RWPE2 (cell line): ENCODE measurements at regions not wholly inside any gene's neighbourhood (a gene's known extent, or its start where the extent isn't known, plus 50 kb on each side); places are given as distances from the start of the nearest gene placed in this dataset.

Experiments used
- ATAC-seq: fragments of 200-7000 bp; cut with Tn5 transposase; 3 replicates; pipeline ENCODE4 v1.9.1; 2021; ENCODE audit warnings: low read depth
- DNase-seq: peaks from one replicate; pipeline ENCODE4 v3.0.0-alpha.2; 2020; ENCODE audit warnings: low spot score
- H3K27ac ChIP-seq: fragments of 450-650 bp; 2 replicates; pipeline ENCODE4 v1.5.1; 2017; ENCODE audit warnings: mild to moderate bottlenecking; ENCODE audit not compliant: poor library complexity, severe bottlenecking
- H3K27me3 ChIP-seq: fragments of 250-450 bp; sonication (Bioruptor Pico); 2 replicates; pipeline ENCODE4 v1.5.1; 2021; ENCODE audit warnings: mild to moderate bottlenecking, moderate library complexity; ENCODE audit not compliant: insufficient read depth, poor library complexity, severe bottlenecking
- H3K36me3 ChIP-seq: fragments of 250-450 bp; sonication (Bioruptor Pico); 2 replicates; pipeline ENCODE4 v1.5.1; 2020; ENCODE audit warnings: low read depth, mild to moderate bottlenecking, moderate library complexity
- H3K4me1 ChIP-seq: fragments of 250-450 bp; sonication (Bioruptor Pico); 2 replicates; pipeline ENCODE4 v1.5.1; 2021; ENCODE audit warnings: mild to moderate bottlenecking, moderate library complexity; ENCODE audit not compliant: insufficient read depth, poor library complexity, severe bottlenecking
- H3K4me3 ChIP-seq: fragments of 250-450 bp; sonication (Bioruptor Pico); 2 replicates; pipeline ENCODE4 v1.5.1; 2021; ENCODE audit warnings: mild to moderate bottlenecking, moderate library complexity; ENCODE audit not compliant: severe bottlenecking
- H3K9me3 ChIP-seq: fragments of 250-450 bp; sonication (Bioruptor Pico); 2 replicates; pipeline ENCODE4 v1.5.1; 2021; ENCODE audit warnings: mild to moderate bottlenecking, moderate library complexity; ENCODE audit not compliant: severe bottlenecking
- TF ChIP-seq, protein P1 (sequence below): fragments of 450-650 bp; IDR thresholded peaks from one replicate; pipeline ENCODE4 v1.5.1; 2017; ENCODE audit warnings: mild to moderate bottlenecking, moderate library complexity; ENCODE audit not compliant: poor library complexity, severe bottlenecking

DNA sequence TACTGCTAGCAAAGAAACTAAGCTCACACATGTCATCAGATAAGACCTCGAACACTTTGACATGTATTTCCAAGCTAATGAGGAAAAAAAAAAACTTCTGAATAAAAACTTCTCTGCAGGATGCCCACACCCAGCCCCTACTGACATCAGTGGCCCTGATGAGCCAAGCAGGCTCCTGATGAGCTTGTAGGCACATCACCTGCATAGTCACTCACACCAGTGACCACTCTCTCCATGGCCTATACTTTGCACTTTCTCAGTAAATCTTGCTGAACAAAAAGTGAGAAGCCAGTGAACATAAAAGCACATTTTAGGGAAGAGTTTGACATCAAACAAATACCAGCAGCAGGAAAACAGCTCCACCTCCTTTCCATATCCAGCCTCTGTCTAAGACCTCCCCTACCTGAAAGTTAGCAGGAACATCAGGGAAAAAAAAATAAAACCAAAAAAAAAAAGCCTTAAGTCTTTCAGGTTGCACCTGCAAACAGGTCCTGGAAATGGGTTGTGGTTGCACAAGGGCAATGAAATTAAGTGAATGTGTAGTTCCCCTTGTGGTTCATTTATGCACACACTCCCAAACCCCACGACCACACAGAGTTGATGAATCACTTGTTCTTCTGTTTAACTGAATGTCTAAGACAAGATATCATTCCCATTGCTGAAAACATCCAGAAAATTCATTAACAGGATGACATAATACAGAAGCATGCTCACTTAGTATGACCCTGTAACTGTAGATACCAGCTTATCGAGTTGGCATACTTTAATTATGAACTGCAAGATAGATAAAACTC, 205.2 kb upstream of the PDE1C start:
- ATAC-seq, result no peak
- Histone ChIP-seq H3K4me1 (no peaks in the 10 kb centered on the region), H3K27me3 (peaks cover 8% of the 10 kb centered on the region), H3K36me3 (no peaks in the 10 kb centered on the region), H3K4me3 (no peak overlapping the region), H3K27ac (no peak overlapping the region), H3K9me3 (no peaks in the 10 kb centered on the region)
- TF ChIP-seq, protein P1, sequence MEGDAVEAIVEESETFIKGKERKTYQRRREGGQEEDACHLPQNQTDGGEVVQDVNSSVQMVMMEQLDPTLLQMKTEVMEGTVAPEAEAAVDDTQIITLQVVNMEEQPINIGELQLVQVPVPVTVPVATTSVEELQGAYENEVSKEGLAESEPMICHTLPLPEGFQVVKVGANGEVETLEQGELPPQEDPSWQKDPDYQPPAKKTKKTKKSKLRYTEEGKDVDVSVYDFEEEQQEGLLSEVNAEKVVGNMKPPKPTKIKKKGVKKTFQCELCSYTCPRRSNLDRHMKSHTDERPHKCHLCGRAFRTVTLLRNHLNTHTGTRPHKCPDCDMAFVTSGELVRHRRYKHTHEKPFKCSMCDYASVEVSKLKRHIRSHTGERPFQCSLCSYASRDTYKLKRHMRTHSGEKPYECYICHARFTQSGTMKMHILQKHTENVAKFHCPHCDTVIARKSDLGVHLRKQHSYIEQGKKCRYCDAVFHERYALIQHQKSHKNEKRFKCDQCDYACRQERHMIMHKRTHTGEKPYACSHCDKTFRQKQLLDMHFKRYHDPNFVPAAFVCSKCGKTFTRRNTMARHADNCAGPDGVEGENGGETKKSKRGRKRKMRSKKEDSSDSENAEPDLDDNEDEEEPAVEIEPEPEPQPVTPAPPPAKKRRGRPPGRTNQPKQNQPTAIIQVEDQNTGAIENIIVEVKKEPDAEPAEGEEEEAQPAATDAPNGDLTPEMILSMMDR, result no peak
- DNase-seq, result no peak

DNA sequence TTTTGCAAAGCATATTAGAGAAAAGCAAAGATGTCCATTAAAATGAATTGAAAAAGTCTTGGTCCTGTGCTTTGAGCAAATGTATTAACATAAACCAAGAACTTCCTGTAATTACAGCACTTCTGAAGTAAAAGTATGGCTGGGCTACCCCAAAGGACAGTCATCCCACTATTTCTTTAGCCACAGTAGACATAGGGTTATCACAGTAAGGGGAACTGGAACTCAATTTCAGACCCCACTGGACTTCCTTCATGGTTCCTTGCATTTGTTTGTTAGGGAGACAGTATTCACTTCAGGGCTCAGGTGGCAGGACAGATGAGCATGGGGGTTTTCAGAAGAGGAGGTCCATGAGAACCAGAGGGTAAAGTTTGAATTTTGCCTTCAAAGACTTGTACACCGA, 203.1 kb upstream of the PDE1C start:
- H3K27me3 ChIP-seq, result no peaks in the 10 kb centered on the region
- no peaks in the 10 kb centered on the region for H3K9me3 ChIP-seq
- no peak overlapping the region for H3K27ac ChIP-seq
- no peak overlapping the region for H3K4me3 ChIP-seq
- no peak for ATAC-seq
- H3K36me3 ChIP-seq, result no peaks in the 10 kb centered on the region
- TF ChIP-seq, protein P1, result no peak
- no peaks in the 10 kb centered on the region for H3K4me1 ChIP-seq
- DNase-seq, result no peak

DNA sequence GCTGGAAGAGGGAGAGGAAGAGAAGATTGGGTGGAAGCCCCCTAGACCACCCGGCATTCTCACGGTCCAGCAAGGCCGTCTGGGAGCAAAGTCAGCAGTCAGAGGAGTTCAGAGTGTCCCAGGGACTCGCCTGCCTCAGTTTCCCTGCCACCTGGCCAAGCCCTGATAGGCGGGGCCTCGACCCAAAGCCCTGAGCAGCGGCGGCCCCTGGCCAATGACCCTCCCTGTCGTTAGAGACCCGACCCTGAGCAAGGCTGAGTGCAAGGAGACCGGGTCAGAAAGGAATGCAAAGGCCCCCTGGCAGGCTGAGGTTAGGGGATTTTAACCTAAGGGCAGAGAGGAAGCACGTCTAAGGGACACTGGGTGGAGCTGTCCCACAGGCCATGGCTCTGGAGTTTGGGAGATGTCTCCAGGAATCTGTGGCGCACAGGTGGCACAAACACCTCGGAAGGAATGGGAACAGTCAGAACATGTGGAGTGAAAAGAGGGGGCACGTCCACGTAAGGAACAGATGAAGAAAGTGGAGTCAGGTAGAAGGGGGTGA, 196.8 kb upstream of the PDE1C start:
- ATAC-seq, result no peak

DNA sequence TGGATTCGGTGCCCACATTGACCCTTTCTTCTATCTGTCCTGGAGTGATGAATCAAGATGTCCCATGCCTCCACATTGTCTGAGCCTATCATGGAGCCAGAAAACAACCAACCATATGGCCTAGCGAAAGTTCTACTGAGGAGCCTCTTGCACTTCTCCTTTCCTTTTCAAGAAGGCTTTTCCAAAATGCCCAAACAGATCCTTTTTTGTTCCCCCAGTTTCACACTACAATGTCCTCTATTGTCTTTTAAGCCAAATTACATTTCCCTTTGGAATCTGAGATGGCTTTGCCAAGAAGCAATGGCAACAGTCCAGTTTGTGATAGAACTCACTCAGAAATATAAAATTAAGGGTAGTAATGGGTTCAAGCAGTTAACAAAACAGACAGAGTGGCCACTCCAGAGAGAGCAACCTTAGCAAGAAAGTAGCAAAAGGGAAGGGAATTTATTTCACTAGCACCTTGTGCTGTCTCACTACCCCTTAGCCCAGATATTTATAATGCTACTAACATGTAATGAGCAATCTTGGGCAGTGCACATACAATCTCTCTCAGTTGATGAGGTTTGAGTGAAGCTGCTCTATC, 194.6 kb upstream of the PDE1C start:
- Histone ChIP-seq H3K27me3 (no peaks in the 10 kb centered on the region), H3K36me3 (no peaks in the 10 kb centered on the region), H3K27ac (no peak overlapping the region), H3K4me3 (no peak overlapping the region), H3K9me3 (no peaks in the 10 kb centered on the region), H3K4me1 (no peaks in the 10 kb centered on the region)
- ATAC-seq (no peak), DNase-seq (no peak)
- TF ChIP-seq, protein P1, result no peak

More for the DNA sequence above, 196.8 kb upstream of the PDE1C start:
- no peak for DNase-seq
- H3K27ac ChIP-seq, result no peak overlapping the region
- H3K4me1 ChIP-seq, result no peaks in the 10 kb centered on the region
- H3K36me3 ChIP-seq, result no peaks in the 10 kb centered on the region
- H3K4me3 ChIP-seq, result no peak overlapping the region
- H3K9me3 ChIP-seq, result no peaks in the 10 kb centered on the region
- TF ChIP-seq, protein P1, result peak; percentile 6
- no peaks in the 10 kb centered on the region for H3K27me3 ChIP-seq
